ENCODE measurements at regions not wholly inside any gene's neighbourhood (a gene's known extent, or its start where the extent isn't known, plus 50 kb on each side); places are given as distances from the start of the nearest gene placed in this dataset.
A peak's percentile ranks its signal among the peaks of the same experiment; 100 is the strongest.

DNA sequence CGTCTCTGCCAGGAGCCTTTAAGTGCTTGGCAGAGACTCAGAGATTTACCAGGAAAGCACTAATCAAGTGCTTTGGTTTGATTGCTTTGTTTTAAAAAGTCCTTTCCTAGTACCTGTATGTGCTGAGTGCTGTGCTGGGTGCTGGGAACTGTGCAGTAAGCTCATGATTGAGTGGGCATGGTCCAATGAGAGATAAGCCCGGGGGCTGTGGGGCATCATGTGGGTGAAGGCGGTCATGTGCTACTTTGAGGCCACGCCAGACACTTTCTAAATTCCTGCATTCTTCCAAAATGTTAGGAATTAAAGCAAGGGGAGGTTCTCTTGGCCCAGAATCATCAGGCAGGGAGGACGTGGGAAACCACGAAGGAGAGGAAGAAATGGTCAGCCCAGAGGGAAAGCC, 109.0 kb downstream of the ACAA2 start:
- TF ChIP-seq EZH2 (IDR thresholded peaks at IDR 0.05; ENCODE audit: low read length, missing control alignments) = no peak
- TF ChIP-seq, protein P1, sequence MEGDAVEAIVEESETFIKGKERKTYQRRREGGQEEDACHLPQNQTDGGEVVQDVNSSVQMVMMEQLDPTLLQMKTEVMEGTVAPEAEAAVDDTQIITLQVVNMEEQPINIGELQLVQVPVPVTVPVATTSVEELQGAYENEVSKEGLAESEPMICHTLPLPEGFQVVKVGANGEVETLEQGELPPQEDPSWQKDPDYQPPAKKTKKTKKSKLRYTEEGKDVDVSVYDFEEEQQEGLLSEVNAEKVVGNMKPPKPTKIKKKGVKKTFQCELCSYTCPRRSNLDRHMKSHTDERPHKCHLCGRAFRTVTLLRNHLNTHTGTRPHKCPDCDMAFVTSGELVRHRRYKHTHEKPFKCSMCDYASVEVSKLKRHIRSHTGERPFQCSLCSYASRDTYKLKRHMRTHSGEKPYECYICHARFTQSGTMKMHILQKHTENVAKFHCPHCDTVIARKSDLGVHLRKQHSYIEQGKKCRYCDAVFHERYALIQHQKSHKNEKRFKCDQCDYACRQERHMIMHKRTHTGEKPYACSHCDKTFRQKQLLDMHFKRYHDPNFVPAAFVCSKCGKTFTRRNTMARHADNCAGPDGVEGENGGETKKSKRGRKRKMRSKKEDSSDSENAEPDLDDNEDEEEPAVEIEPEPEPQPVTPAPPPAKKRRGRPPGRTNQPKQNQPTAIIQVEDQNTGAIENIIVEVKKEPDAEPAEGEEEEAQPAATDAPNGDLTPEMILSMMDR (conservative IDR thresholded peaks at IDR 0.05 in 1 of 2, IDR thresholded peaks at IDR 0.05 in 1 of 2; ENCODE audit: low read depth in 1 of 2, low read length in 2 of 2) = no peak
- H3K36me3 ChIP-seq (ENCODE audit: control insufficient read depth, insufficient read depth, low read length) = no peaks in the 10 kb centered on the region
- H3K9me3 ChIP-seq (ENCODE audit: control insufficient read depth, insufficient read depth, low read depth, low read length) = no peaks in the 10 kb centered on the region
- no peak overlapping the region for H3K27ac ChIP-seq (ENCODE audit: insufficient read depth, low read length)
- H3K4me3 ChIP-seq (replicated peaks in 1 of 4; ENCODE audit: control extremely low read depth in 1 of 4, insufficient read depth in 1 of 4, low read depth in 3 of 4, low read length in 4 of 4) = no peak overlapping the region
- H4K20me1 ChIP-seq (ENCODE audit: control insufficient read depth, extremely low read depth, insufficient read depth, low read length) = no peaks in the 10 kb centered on the region
- no peak overlapping the region for H3K4me2 ChIP-seq (ENCODE audit: extremely low read depth, insufficient read depth, low read length)
- H2AFZ ChIP-seq (ENCODE audit: low read length) = no peak overlapping the region
- peak in 1 of 2 donors; percentile 56 for DNase-seq (ENCODE audit: low read depth in 2 of 2)
- H3K9ac ChIP-seq (ENCODE audit: insufficient read depth, low read length) = no peak overlapping the region
- H3K4me1 ChIP-seq (ENCODE audit: control insufficient read depth, extremely low read depth, insufficient read depth, low read length) = no peaks in the 10 kb centered on the region
- H3K27me3 ChIP-seq (ENCODE audit: control insufficient read depth, insufficient read depth, low read length) = no peaks in the 10 kb centered on the region
- no peaks in the 10 kb centered on the region for H3K79me2 ChIP-seq (ENCODE audit: control insufficient read depth, insufficient read depth, low read length)

DNA sequence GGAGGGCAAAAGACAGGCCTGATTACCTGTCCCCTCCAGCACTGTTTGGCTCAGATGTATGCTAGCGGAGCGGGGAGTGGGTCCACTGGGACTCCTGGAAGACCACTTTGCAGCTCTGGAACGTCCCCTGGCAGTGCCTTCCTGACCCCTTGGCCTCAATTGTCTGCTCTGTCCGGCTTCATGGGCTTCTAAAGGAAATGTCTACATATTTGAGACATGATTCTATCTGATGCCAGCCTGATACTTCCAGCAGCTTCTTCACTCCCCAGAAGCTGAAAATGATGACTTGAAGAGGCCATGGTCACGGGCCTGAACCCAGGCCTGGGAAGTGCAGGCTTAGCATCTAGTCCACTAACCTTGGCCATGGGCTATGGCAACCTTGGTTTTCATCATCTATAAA, 112.1 kb downstream of the ACAA2 start:
- no peak overlapping the region for H3K4me2 ChIP-seq (ENCODE audit: extremely low read depth, insufficient read depth, low read length)
- no peak for TF ChIP-seq EZH2 (IDR thresholded peaks at IDR 0.05; ENCODE audit: low read length, missing control alignments)

DNA sequence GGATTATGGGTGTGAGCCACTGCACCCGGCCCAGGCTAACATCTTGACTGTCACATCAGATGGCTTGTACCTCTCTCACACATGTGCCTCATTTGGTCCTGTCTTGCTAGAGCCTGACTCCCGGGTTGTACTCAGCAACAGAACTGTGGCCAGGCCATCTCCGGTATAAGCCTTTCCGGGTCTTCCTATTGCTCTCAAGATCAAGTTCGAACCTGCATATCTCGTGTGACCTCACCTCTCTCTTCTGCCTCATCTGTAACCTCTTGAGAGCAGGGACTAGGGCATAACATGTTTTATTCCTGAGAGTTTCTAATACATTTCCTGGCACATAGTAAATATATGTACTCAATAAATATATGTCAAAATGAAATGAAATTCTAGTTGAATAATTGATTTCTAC, 114.0 kb downstream of the ACAA2 start:
- Histone ChIP-seq H3K4me2 (ENCODE audit: extremely low read depth, insufficient read depth, low read length) (no peak overlapping the region), H3K27ac (ENCODE audit: insufficient read depth, low read length) (no peak overlapping the region), H4K20me1 (ENCODE audit: control insufficient read depth, extremely low read depth, insufficient read depth, low read length) (no peaks in the 10 kb centered on the region), H3K9me3 (ENCODE audit: control insufficient read depth, insufficient read depth, low read depth, low read length) (no peaks in the 10 kb centered on the region), H2AFZ (ENCODE audit: low read length) (no peak overlapping the region), H3K4me1 (ENCODE audit: control insufficient read depth, extremely low read depth, insufficient read depth, low read length) (no peaks in the 10 kb centered on the region), H3K36me3 (ENCODE audit: control insufficient read depth, insufficient read depth, low read length) (no peaks in the 10 kb centered on the region), H3K9ac (ENCODE audit: insufficient read depth, low read length) (no peak overlapping the region), H3K4me3 (replicated peaks in 1 of 4; ENCODE audit: control extremely low read depth in 1 of 4, insufficient read depth in 1 of 4, low read depth in 3 of 4, low read length in 4 of 4) (no peak overlapping the region), H3K79me2 (ENCODE audit: control insufficient read depth, insufficient read depth, low read length) (no peaks in the 10 kb centered on the region), H3K27me3 (ENCODE audit: control insufficient read depth, insufficient read depth, low read length) (no peaks in the 10 kb centered on the region)
- DNase-seq (ENCODE audit: low read depth in 2 of 2) = no peak
- TF ChIP-seq EZH2 (IDR thresholded peaks at IDR 0.05; ENCODE audit: low read length, missing control alignments) = no peak
- TF ChIP-seq, protein P1 (conservative IDR thresholded peaks at IDR 0.05 in 1 of 2, IDR thresholded peaks at IDR 0.05 in 1 of 2; ENCODE audit: low read depth in 1 of 2, low read length in 2 of 2) = no peak

More for the DNA sequence above, 112.1 kb downstream of the ACAA2 start:
- DNase-seq (ENCODE audit: low read depth in 2 of 2) = no peak
- Histone ChIP-seq H2AFZ (ENCODE audit: low read length) (no peak overlapping the region), H3K4me1 (ENCODE audit: control insufficient read depth, extremely low read depth, insufficient read depth, low read length) (no peaks in the 10 kb centered on the region), H3K4me3 (replicated peaks in 1 of 4; ENCODE audit: control extremely low read depth in 1 of 4, insufficient read depth in 1 of 4, low read depth in 3 of 4, low read length in 4 of 4) (no peak overlapping the region), H3K27ac (ENCODE audit: insufficient read depth, low read length) (no peak overlapping the region), H3K36me3 (ENCODE audit: control insufficient read depth, insufficient read depth, low read length) (no peaks in the 10 kb centered on the region), H3K9me3 (ENCODE audit: control insufficient read depth, insufficient read depth, low read depth, low read length) (no peaks in the 10 kb centered on the region), H3K27me3 (ENCODE audit: control insufficient read depth, insufficient read depth, low read length) (no peaks in the 10 kb centered on the region), H4K20me1 (ENCODE audit: control insufficient read depth, extremely low read depth, insufficient read depth, low read length) (no peaks in the 10 kb centered on the region), H3K79me2 (ENCODE audit: control insufficient read depth, insufficient read depth, low read length) (no peaks in the 10 kb centered on the region), H3K9ac (ENCODE audit: insufficient read depth, low read length) (no peak overlapping the region)
